Muscle of leg (tissue), 3 donors: ENCODE measurements at regions not wholly inside any gene's neighbourhood (a gene's known extent, or its start where the extent isn't known, plus 50 kb on each side); places are given as distances from the start of the nearest gene placed in this dataset.
"Not testable (repeated sequence)": the region's sequence is repeated elsewhere in the genome, so short reads cannot be mapped to it uniquely, and the experiment has no call there.

Experiments
- DNase-seq: peaks from one replicate; pipeline ENCODE4 v3.0.0; 2013
- H3K27ac ChIP-seq: one replicate; pipeline ENCODE4 v1.5.1; 2013; ENCODE audit warnings: mild to moderate bottlenecking, low read length, control low read depth
- H3K27me3 ChIP-seq: one replicate; pipeline ENCODE4 v1.6.1; 2013; ENCODE audit warnings: low read length; ENCODE audit not compliant: control insufficient read depth, insufficient read depth
- H3K36me3 ChIP-seq: one replicate; pipeline ENCODE4 v1.6.1; 2013; ENCODE audit warnings: low read length; ENCODE audit not compliant: control insufficient read depth, insufficient read depth
- H3K4me1 ChIP-seq: one replicate; pipeline ENCODE4 v1.6.1; 2013; ENCODE audit warnings: low read length; ENCODE audit not compliant: control insufficient read depth, insufficient read depth
- H3K4me3 ChIP-seq: one replicate; pipeline ENCODE4 v1.5.1; 2013; ENCODE audit warnings: low read length, control low read depth
- H3K9me3 ChIP-seq: replicated peaks from 2 replicates; pipeline ENCODE4 v1.6.1; 2013; ENCODE audit warnings: low read depth, low read length; ENCODE audit not compliant: control insufficient read depth
- WGBS: methylation state at CpG from one replicate; pipeline ENCODE4 v1.1.5; 2013; ENCODE audit warnings: missing lambda C conversion rate; ENCODE audit not compliant: insufficient coverage; 5-methylcytosine and 5-hydroxymethylcytosine counted together

DNA sequence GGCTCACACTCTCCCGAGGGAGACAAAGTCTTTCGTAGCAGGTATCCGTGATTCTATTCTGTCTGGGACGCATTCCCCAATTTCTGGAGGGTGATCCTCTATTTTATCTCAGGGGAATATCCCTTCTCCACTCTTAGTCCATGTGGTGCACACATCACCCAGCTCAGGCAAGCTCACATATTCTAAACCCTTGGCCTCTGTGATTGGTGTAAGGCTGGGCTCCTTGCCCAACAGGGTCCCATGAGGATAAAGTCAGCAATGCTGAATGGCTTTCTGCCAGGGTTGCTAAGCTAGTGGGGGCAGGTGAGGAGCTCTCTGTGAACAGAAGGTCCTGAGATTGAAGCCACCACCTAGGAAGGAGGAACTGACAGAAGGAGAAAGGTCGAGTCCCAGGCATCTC is 137.2 kb downstream of the CDH26 start:
- Histone ChIP-seq H3K36me3 (no peaks in the 10 kb centered on the region), H3K4me1 (peaks cover 15% of the 10 kb centered on the region), H3K27ac (no peak overlapping the region), H3K27me3 (no peaks in the 10 kb centered on the region), H3K9me3 (peaks cover 3% of the 10 kb centered on the region), H3K4me3 (no peak overlapping the region)
- WGBS = 73% methylated on average over 2 of the region's 5 CpGs
- DNase-seq = peak; percentile 60

GRCh38 chr20:60096166-60096565 is 137.9 kb downstream of the CDH26 start:
- Histone ChIP-seq H3K9me3 (peaks cover 3% of the 10 kb centered on the region), H3K27ac (no peak overlapping the region), H3K27me3 (no peaks in the 10 kb centered on the region), H3K4me3 (no peak overlapping the region), H3K4me1 (peaks cover 15% of the 10 kb centered on the region), H3K36me3 (no peaks in the 10 kb centered on the region)
- WGBS = 53% methylated on average over 6 of the region's 10 CpGs
- no peak for DNase-seq

DNA sequence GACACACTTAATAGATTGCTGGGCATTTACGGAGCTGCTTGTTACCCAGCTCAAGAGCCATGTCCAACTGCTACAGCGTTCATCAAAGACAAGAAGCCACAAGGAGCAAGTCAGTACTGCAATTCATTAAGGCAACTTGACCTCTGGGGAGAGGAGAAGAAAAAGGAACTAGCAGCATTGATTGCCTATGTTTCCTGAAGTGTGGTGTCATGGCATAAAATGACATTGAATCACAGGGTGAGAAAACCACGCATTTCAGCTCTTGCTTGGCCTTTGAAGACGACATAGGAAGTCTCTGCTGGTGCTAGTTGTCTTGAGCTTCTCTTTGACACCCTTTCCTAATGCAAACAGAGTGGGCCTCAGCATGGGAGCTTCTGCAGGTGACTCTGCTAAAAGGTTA is 139.1 kb downstream of the CDH26 start:
- no peak overlapping the region for H3K4me3 ChIP-seq
- peaks cover 3% of the 10 kb centered on the region for H3K9me3 ChIP-seq
- peaks cover 20% of the 10 kb centered on the region for H3K4me1 ChIP-seq
- no peak for DNase-seq
- 88% methylated on average over 3 of the region's 4 CpGs for WGBS
- peaks cover 2% of the 10 kb centered on the region for H3K27me3 ChIP-seq
- H3K27ac ChIP-seq = no peak overlapping the region
- no peaks in the 10 kb centered on the region for H3K36me3 ChIP-seq

DNA sequence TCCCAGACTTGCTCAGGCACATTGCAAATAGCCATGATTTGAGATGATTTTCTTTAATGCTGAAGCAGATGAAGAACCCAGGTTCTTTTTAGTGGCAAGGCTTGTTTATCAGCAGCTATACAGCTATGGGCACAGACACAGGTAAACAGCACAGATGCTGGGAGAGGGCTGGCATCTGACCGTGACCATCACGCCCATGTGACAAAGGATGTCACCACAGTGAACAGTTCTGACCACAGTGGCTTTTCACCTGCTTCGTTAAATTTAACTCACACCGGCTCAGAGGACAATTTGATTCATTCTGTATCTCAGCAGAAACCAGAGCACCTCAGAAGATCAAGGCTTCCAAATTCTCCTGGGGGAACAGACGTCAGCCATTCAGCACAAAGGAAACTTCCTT is 142.6 kb downstream of the CDH26 start:
- no peaks in the 10 kb centered on the region for H3K36me3 ChIP-seq

DNA sequence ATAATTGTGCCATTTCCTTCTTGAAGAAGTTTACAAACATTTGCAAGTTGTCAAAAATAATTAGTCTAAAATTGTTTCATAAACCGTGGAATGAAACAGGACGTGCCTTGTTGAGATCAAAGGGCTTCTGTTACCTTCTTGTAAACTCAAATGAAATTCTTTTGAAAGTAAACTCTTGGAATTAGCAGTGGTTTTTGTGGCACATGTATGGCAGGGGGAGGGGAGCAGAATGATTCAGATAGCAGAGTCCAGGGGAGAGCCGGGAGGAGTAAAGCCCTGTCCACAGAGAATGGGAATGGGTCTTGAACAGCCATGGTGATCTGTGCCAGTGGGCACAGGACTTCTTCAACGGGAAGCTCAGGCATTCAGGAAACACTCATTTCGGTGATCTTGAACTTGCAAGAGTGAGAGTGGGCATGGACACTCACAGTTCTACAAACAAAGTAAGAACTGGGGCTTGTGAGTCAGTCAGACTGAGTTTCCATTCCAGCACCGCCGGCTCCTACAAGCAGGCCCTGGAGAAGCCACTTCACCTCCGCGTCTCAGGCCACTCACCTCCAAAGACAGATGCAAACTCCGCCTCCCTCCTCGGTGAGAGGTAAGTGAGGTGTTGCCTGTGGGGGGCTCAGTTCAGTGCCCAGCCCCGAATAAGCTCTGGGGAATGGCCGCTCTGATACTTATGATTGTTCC is 143.1 kb downstream of the CDH26 start:
- peaks cover 15% of the 10 kb centered on the region for H3K4me1 ChIP-seq
- peaks cover 3% of the 10 kb centered on the region for H3K9me3 ChIP-seq
- DNase-seq = no peak
- no peaks in the 10 kb centered on the region for H3K36me3 ChIP-seq
- H3K4me3 ChIP-seq = no peak overlapping the region
- no peak overlapping the region for H3K27ac ChIP-seq
- 68% methylated on average over 6 of the region's 13 CpGs for WGBS
- H3K27me3 ChIP-seq = peaks cover 2% of the 10 kb centered on the region

More for the DNA sequence above, 142.6 kb downstream of the CDH26 start:
- WGBS = 62% methylated on average over 4 of the region's 5 CpGs
- Histone ChIP-seq H3K4me1 (peaks cover 20% of the 10 kb centered on the region), H3K9me3 (peaks cover 3% of the 10 kb centered on the region), H3K4me3 (no peak overlapping the region), H3K27ac (no peak overlapping the region), H3K27me3 (peaks cover 2% of the 10 kb centered on the region)
- no peak for DNase-seq

DNA sequence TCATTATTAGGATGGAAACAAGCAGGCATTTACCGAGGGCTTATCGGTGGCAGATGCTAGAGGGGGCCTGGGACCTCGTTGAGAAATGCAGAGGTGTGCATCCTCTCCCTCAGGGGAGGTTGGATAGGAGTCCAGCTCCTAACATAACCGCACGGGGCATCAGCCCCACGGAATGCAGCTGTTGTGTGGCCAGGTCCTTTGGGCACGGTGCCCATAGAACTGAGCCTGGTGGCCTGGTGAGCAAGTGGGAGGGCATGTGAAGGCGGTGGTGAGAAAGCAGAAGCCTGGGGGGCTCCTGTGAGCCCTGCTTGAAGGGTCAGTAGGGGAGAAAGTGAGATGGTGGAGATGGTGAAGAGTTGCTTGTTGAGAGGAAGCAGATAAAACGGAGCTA is 143.7 kb downstream of the CDH26 start:
- Histone ChIP-seq H3K9me3 (peaks cover 3% of the 10 kb centered on the region), H3K4me1 (peaks cover 14% of the 10 kb centered on the region), H3K4me3 (no peak overlapping the region), H3K27me3 (peaks cover 2% of the 10 kb centered on the region), H3K36me3 (no peaks in the 10 kb centered on the region), H3K27ac (no peak overlapping the region)
- WGBS = 75% methylated on average over 6 of the region's 9 CpGs
- no peak for DNase-seq

GRCh38 chr20:60102665-60103210 is 144.5 kb downstream of the CDH26 start:
- Histone ChIP-seq H3K36me3 (no peaks in the 10 kb centered on the region), H3K4me3 (no peak overlapping the region), H3K27ac (no peak overlapping the region), H3K4me1 (peaks cover 14% of the 10 kb centered on the region), H3K9me3 (peaks cover 3% of the 10 kb centered on the region), H3K27me3 (peaks cover 4% of the 10 kb centered on the region)
- DNase-seq = no peak
- 85% methylated on average over 2 of the region's 4 CpGs for WGBS

- Histone ChIP-seq H3K4me3 (no peak overlapping the region), H3K27me3 (peaks cover 4% of the 10 kb centered on the region), H3K27ac (no peak overlapping the region), H3K9me3 (no peaks in the 10 kb centered on the region), H3K36me3 (no peaks in the 10 kb centered on the region), H3K4me1 (peaks cover 15% of the 10 kb centered on the region)
- WGBS = 62% methylated on average over 5 of the region's 10 CpGs
- no peak for DNase-seq
Observed at GRCh38 chr20:60104993-60105803, 147.0 kb downstream of the CDH26 start.

DNA sequence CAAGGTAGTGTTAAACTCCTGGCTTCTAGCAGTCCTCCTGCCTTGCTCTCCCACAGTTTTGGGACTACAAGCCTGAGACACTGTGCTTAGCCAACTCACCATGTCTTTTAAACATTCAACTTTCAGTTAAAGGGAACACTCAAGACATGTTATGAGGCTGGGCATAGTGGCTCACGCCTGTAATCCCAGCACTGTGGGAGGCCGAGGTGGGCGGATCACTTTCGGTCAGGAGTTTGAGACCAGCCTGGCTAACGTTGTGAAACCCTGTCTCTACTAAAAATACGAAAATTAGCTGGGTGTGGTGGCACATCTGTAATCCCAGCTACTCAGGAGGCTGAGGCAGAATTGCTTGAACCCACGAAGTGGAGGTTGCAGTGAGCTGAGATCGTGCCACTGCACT is 148.0 kb downstream of the CDH26 start:
- peaks cover 15% of the 10 kb centered on the region for H3K4me1 ChIP-seq
- not testable (repeated sequence) for H3K9me3 ChIP-seq, H3K27me3 ChIP-seq, H3K36me3 ChIP-seq, DNase-seq, H3K4me3 ChIP-seq, H3K27ac ChIP-seq
- WGBS = 67% methylated on average over 6 of the region's 8 CpGs

- H3K27me3 ChIP-seq = peaks cover 2% of the 10 kb centered on the region
- DNase-seq = no peak
- H3K27ac ChIP-seq = no peak overlapping the region
- 94% methylated on average over 7 of the region's 10 CpGs for WGBS
- no peaks in the 10 kb centered on the region for H3K36me3 ChIP-seq
- no peaks in the 10 kb centered on the region for H3K9me3 ChIP-seq
- H3K4me1 ChIP-seq = peaks cover 9% of the 10 kb centered on the region
- H3K4me3 ChIP-seq = no peak overlapping the region
Observed at GRCh38 chr20:60107621-60108390, 149.6 kb downstream of the CDH26 start.
